ENCODE measurements at regions not wholly inside any gene's neighbourhood (a gene's known extent, or its start where the extent isn't known, plus 50 kb on each side); places are given as distances from the start of the nearest gene placed in this dataset.

DNA sequence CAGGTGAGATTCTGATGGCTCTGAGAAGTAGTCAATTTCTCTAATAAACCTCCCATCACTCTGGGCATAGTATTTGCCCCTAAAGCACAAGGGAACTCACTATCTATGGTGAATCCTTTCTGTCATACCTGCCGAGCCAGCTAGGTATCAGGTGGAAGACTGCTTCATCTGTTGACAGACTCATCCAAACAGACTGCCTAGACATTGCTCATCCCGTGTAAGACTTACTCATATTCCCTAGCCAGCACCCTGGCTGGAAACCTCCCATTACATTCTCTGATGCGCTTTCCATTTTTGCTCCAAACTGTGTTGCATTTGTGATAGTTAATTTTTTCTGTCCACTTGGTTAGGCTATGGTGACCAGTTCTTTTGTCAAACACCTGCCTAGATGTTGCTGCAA is 595.9 kb downstream of the DNAH5 start:
- Histone ChIP-seq H3K56ac (ENCODE audit: insufficient read length, low read depth, low read length) (no peak overlapping the region), H3K23me2 (ENCODE audit: insufficient read length, low read depth, low read length, poor library complexity, severe bottlenecking) (no peaks in the 10 kb centered on the region), H3K27me3 (ENCODE audit: insufficient read depth, low read length) (no peaks in the 10 kb centered on the region), H3K27ac (ENCODE audit: insufficient read length, low read depth, low read length) (no peak overlapping the region), H2BK5ac (ENCODE audit: insufficient read length, low read length) (no peak overlapping the region), H2BK120ac (ENCODE audit: low read depth, low read length, poor library complexity, severe bottlenecking) (no peak overlapping the region), H3K9me3 (ENCODE audit: control insufficient read depth, low read depth, low read length) (no peaks in the 10 kb centered on the region), H2BK12ac (ENCODE audit: insufficient read length, low read depth, low read length) (no peak overlapping the region), H3K18ac (ENCODE audit: insufficient read length, low read depth, low read length) (no peak overlapping the region), H3K23ac (ENCODE audit: insufficient read length, low read depth, low read length) (no peak overlapping the region), H2AK5ac (ENCODE audit: insufficient read length, low read length) (no peak overlapping the region), H3T11ph (ENCODE audit: low read length) (no peak overlapping the region), H4K20me1 (ENCODE audit: control insufficient read depth, insufficient read depth, insufficient read length) (no peaks in the 10 kb centered on the region), H4K5ac (ENCODE audit: insufficient read length, low read depth, low read length) (no peak overlapping the region), H3K14ac (ENCODE audit: insufficient read depth, low read length) (no peak overlapping the region), H2BK20ac (ENCODE audit: low read depth, low read length, poor library complexity, severe bottlenecking) (no peak overlapping the region), H3K4me1 (ENCODE audit: insufficient read depth, low read length) (no peaks in the 10 kb centered on the region; the same call in 1 of the 2 replicates), H4K91ac (ENCODE audit: insufficient read length, low read depth, low read length) (no peak overlapping the region), H2BK15ac (ENCODE audit: low read depth, low read length) (no peak overlapping the region), H2AFZ (ENCODE audit: low read length) (no peak overlapping the region), H3K4me2 (ENCODE audit: insufficient read depth, insufficient read length, low read length) (no peak overlapping the region), H3K79me1 (ENCODE audit: insufficient read depth, low read depth, low read length, poor library complexity, severe bottlenecking) (no peaks in the 10 kb centered on the region), H4K8ac (replicated peaks; ENCODE audit: insufficient read length, low read depth, low read length) (no peak overlapping the region), H3K4ac (ENCODE audit: low read depth, low read length) (no peak overlapping the region), H3K9ac (ENCODE audit: extremely low read depth, insufficient read length, low read length) (no peak overlapping the region), H3K79me2 (ENCODE audit: insufficient read depth, low read length) (no peaks in the 10 kb centered on the region)
- Mint-ChIP-seq H3K27me3 (ENCODE audit: low read depth) (no peaks in the 10 kb centered on the region), H3K4me1 (no peaks in the 10 kb centered on the region), H3K36me3 (ENCODE audit: insufficient read depth in 1 of 3, low read depth in 3 of 3) (no peaks in the 10 kb centered on the region), H3K4me3 (no peak overlapping the region), H3K9me3 (no peaks in the 10 kb centered on the region), H3K27ac (no peak overlapping the region)
- DNase-seq: no peak
- TF ChIP-seq, protein P1, sequence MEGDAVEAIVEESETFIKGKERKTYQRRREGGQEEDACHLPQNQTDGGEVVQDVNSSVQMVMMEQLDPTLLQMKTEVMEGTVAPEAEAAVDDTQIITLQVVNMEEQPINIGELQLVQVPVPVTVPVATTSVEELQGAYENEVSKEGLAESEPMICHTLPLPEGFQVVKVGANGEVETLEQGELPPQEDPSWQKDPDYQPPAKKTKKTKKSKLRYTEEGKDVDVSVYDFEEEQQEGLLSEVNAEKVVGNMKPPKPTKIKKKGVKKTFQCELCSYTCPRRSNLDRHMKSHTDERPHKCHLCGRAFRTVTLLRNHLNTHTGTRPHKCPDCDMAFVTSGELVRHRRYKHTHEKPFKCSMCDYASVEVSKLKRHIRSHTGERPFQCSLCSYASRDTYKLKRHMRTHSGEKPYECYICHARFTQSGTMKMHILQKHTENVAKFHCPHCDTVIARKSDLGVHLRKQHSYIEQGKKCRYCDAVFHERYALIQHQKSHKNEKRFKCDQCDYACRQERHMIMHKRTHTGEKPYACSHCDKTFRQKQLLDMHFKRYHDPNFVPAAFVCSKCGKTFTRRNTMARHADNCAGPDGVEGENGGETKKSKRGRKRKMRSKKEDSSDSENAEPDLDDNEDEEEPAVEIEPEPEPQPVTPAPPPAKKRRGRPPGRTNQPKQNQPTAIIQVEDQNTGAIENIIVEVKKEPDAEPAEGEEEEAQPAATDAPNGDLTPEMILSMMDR (conservative IDR thresholded peaks at IDR 0.05): no peak
- WGBS (ENCODE audit: extremely low coverage, insufficient read length, low lambda C conversion rate): no CpG with 5 or more reads among the region's 3 CpGs
